GM06990 (cell line): ENCODE measurements at regions not wholly inside any gene's neighbourhood (a gene's known extent, or its start where the extent isn't known, plus 50 kb on each side); places are given as distances from the start of the nearest gene placed in this dataset.

Experiments used
- DNase-seq: peaks from one replicate; pipeline ENCODE4 v3.0.0-alpha.2; 2011; ENCODE audit not compliant: insufficient read length; ENCODE audit errors: extremely low read depth
- H3K27me3 ChIP-seq: replicated peaks from 2 replicates; pipeline ENCODE4 v1.6.0; 2011; ENCODE audit warnings: low read length; ENCODE audit not compliant: control insufficient read depth, insufficient read depth
- H3K36me3 ChIP-seq: 2 replicates; pipeline ENCODE4 v1.5.1; 2011; ENCODE audit warnings: low read length; ENCODE audit not compliant: control insufficient read depth, insufficient read depth
- H3K4me3 ChIP-seq: replicated peaks from 2 replicates; pipeline ENCODE4 v1.5.1; 2011; ENCODE audit warnings: low read depth, mild to moderate bottlenecking, control low read depth, low read length
- TF ChIP-seq, protein P1 (sequence below): IDR thresholded peaks from 2 replicates; pipeline ENCODE4 v1.5.1; 2011; ENCODE audit warnings: low read length, control low read depth, mild to moderate bottlenecking, inconsistent platforms; ENCODE audit not compliant: insufficient read depth, poor library complexity, severe bottlenecking

DNA sequence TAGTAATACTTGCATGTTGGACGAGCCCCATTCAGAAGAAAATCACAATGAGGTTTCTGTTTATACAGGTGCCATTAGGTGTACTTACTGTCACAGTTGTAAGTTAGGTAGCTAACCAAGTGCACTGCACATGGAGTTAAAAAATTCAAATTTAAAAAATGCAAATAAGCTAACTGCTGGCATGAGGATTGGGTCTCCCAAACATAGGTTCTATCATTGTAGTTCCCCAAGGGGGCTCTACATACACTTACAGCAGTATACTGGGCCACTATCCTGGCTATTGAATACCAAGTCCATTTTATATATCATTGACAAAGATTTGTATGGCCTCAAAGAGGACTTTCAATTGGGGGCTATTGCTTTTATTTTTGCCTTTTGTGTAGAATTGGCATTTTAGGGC lies 153.4 kb downstream of the FMR1NB start:
- TF ChIP-seq, protein P1, sequence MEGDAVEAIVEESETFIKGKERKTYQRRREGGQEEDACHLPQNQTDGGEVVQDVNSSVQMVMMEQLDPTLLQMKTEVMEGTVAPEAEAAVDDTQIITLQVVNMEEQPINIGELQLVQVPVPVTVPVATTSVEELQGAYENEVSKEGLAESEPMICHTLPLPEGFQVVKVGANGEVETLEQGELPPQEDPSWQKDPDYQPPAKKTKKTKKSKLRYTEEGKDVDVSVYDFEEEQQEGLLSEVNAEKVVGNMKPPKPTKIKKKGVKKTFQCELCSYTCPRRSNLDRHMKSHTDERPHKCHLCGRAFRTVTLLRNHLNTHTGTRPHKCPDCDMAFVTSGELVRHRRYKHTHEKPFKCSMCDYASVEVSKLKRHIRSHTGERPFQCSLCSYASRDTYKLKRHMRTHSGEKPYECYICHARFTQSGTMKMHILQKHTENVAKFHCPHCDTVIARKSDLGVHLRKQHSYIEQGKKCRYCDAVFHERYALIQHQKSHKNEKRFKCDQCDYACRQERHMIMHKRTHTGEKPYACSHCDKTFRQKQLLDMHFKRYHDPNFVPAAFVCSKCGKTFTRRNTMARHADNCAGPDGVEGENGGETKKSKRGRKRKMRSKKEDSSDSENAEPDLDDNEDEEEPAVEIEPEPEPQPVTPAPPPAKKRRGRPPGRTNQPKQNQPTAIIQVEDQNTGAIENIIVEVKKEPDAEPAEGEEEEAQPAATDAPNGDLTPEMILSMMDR, result no peak
- Histone ChIP-seq H3K36me3 (no peaks in the 10 kb centered on the region), H3K4me3 (no peak overlapping the region), H3K27me3 (no peaks in the 10 kb centered on the region)
- no peak for DNase-seq

DNA sequence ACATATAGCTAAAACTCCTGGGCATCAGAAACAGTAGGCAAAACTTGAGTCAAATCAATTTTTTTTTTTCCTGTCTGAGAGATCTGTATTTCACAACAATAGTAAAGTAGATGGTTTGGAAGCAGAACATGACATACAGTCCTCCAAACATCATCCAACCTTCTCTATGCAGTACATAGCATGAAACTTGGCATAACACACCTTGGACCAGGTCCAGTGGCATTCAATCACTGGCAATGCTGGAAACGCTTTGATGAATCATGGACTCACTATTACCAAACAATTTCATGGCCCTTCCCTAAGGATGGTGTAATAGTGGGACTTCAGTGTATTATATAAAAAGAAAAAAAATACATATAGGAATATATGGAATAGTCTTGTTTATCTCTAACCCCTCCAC lies 154.6 kb downstream of the FMR1NB start:
- no peak for DNase-seq
- Histone ChIP-seq H3K27me3 (no peaks in the 10 kb centered on the region), H3K4me3 (no peak overlapping the region), H3K36me3 (no peaks in the 10 kb centered on the region)
- TF ChIP-seq, protein P1, result no peak

DNA sequence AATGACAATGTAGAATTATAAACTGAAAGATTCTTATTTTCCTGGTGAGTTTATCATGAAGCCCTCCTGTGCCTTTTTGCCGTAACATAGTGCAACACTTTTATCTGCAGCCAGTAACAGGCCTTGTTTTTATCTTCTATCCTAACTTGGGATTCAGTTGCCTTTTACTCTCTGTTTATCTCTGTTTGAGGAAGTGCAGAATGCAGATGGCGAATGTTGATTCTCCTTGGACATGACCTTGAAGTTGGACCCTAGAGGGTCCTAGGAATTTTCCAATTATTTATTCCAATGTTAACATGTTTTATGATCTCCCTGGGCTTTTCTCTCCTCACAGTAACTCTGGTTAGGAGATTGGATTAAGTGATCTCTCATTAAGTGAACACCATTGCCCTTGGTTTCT lies 165.0 kb downstream of the FMR1NB start:
- Histone ChIP-seq H3K27me3 (no peaks in the 10 kb centered on the region), H3K36me3 (no peaks in the 10 kb centered on the region), H3K4me3 (no peak overlapping the region)
- TF ChIP-seq, protein P1, result no peak
- no peak for DNase-seq

DNA sequence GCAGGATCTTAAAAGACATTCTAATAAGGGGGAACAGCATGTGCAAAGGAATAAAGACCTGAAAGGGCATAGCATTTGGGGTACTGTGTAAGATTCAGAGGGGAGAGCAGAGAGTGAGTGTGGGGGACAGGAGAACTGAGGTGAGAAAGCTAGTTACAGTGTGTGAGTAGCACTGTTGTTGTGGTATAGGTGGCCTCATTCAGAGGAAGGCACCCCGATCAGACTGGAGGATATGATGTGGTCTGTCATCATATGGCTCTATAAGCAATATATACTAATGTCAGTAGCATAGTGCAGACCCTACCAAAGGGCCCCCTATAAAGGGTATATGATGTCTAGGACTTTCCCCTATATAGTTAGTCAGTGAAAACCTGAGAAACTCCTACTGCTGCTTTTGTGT lies 175.8 kb downstream of the FMR1NB start:
- Histone ChIP-seq H3K36me3 (no peaks in the 10 kb centered on the region), H3K27me3 (no peaks in the 10 kb centered on the region), H3K4me3 (no peak overlapping the region)
- TF ChIP-seq, protein P1, result no peak
- no peak for DNase-seq

DNA sequence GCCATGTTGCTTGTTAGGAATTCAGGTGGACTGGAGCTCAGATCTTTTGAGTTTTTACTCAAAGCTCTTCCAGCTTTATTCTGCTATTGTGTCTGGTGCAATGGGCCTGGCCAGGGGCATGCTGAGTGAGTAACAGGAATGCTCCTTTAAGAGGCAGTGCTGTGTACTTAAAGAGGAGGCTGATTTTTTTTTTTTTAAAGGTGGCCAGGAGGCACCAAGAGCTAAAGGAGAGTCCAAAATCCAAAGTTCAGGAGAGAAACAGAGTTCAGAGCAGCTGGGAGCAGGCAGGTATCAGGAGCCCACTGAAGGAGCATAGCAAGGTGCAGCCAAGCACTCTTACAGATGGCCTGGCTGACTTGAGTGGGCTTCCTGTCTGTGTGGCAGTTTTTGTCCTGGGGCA lies 178.7 kb downstream of the FMR1NB start:
- no peaks in the 10 kb centered on the region for H3K36me3 ChIP-seq
- no peak overlapping the region for H3K4me3 ChIP-seq
- TF ChIP-seq, protein P1, result no peak
- no peaks in the 10 kb centered on the region for H3K27me3 ChIP-seq
- no peak for DNase-seq

DNA sequence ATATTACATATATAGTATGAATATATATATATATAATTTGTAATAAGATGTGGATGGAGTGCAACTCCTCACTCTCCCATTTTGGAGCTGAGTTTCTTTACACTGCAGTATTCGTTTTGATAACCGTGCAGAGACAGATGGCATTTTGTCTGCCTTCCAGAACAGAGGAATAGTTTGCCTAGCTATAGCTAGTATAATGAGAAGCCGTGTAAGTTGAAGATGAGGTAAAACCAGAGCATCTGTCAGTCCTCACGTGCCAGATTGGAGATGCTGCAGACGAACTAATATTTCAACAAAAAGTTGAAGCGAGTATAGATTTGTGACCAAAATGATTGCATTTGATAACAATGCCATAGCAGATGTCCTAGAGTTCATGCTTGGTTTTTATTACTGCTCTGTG lies 180.6 kb downstream of the FMR1NB start:
- no peaks in the 10 kb centered on the region for H3K27me3 ChIP-seq
- no peaks in the 10 kb centered on the region for H3K36me3 ChIP-seq
- no peak overlapping the region for H3K4me3 ChIP-seq
- DNase-seq, result no peak
- TF ChIP-seq, protein P1, result no peak
